Colonic mucosa (tissue), 4 donors: ENCODE measurements at regions not wholly inside any gene's neighbourhood (a gene's known extent, or its start where the extent isn't known, plus 50 kb on each side); places are given as distances from the start of the nearest gene placed in this dataset.

Experiments used
- DNase-seq: peaks from one replicate; pipeline ENCODE4 v3.0.0-alpha.2; 2020
- H3K27ac ChIP-seq: fragments of 200-600 bp; one replicate; pipeline ENCODE4 v1.8.0; 2021
- H3K27me3 ChIP-seq: fragments of 200-600 bp; one replicate; pipeline ENCODE4 v1.8.0; 2021
- H3K36me3 ChIP-seq: fragments of 200-600 bp; one replicate; pipeline ENCODE4 v1.8.0; 2021
- H3K4me1 ChIP-seq: fragments of 200-600 bp; one replicate; pipeline ENCODE4 v1.8.0; 2021; ENCODE audit warnings: mild to moderate bottlenecking
- H3K4me3 ChIP-seq: fragments of 200-600 bp; one replicate; pipeline ENCODE4 v1.8.0; 2021
- H3K9ac ChIP-seq, 2 donors: one replicate each; pipeline ENCODE4 v1.7.0; 2013; ENCODE audit warnings: control low read depth in 2 of 2, low read depth in 2 of 2, low read length in 2 of 2
- H3K9me3 ChIP-seq: fragments of 200-600 bp; one replicate; pipeline ENCODE4 v1.8.0; 2021
- CTCF ChIP-seq: fragments of 200-600 bp; IDR thresholded peaks from one replicate; pipeline ENCODE4 v1.8.0; 2022; ENCODE audit warnings: antibody characterized with exemption, mild to moderate bottlenecking
- intact Hi-C: fragments of 100-400 bp; cut with DNase I; formaldehyde crosslinking; loops from one replicate; pipeline ENCODE4 v1.14.1; 2022
- donor health status: healthy.
- donor health status: DM: no; HTN: no; CAD: no.
- donor health status: DM: no; HTN: no; CAD: no.

- Histone ChIP-seq H3K9ac (no peak overlapping the region), H3K27ac (no peak overlapping the region), H3K27me3 (no peaks in the 10 kb centered on the region), H3K4me1 (no peaks in the 10 kb centered on the region), H3K9me3 (no peaks in the 10 kb centered on the region), H3K36me3 (no peaks in the 10 kb centered on the region), H3K4me3 (no peak overlapping the region)
- no peak for TF ChIP-seq CTCF
- DNase-seq = no peak
- intact Hi-C loops = no loop called here
These were observed 174.2 kb upstream of the ECI2 start for GRCh38 chr6:4309540-4309939.

GRCh38 chr6:4308364-4308763 lies 173.0 kb upstream of the ECI2 start:
- H3K9ac ChIP-seq = no peak overlapping the region
- H3K4me1 ChIP-seq = no peaks in the 10 kb centered on the region
- no peaks in the 10 kb centered on the region for H3K27me3 ChIP-seq
- no peak overlapping the region for H3K4me3 ChIP-seq
- TF ChIP-seq CTCF = no peak
- no peaks in the 10 kb centered on the region for H3K36me3 ChIP-seq
- intact Hi-C loops = no loop called here
- H3K9me3 ChIP-seq = no peaks in the 10 kb centered on the region
- no peak overlapping the region for H3K27ac ChIP-seq
- DNase-seq = no peak

- no peaks in the 10 kb centered on the region for H3K9me3 ChIP-seq
- intact Hi-C loops = no loop called here
- no peak for TF ChIP-seq CTCF
- no peaks in the 10 kb centered on the region for H3K36me3 ChIP-seq
- H3K4me3 ChIP-seq = no peak overlapping the region
- H3K4me1 ChIP-seq = no peaks in the 10 kb centered on the region
- DNase-seq = no peak
- H3K27ac ChIP-seq = no peak overlapping the region
- H3K9ac ChIP-seq = no peak overlapping the region
- no peaks in the 10 kb centered on the region for H3K27me3 ChIP-seq
These were observed 169.6 kb upstream of the ECI2 start for GRCh38 chr6:4304927-4305455.

GRCh38 chr6:4303638-4304037 lies 168.3 kb upstream of the ECI2 start:
- Histone ChIP-seq H3K27me3 (no peaks in the 10 kb centered on the region), H3K9me3 (no peaks in the 10 kb centered on the region), H3K4me1 (no peaks in the 10 kb centered on the region), H3K4me3 (no peak overlapping the region), H3K27ac (no peak overlapping the region), H3K9ac (no peak overlapping the region), H3K36me3 (no peaks in the 10 kb centered on the region)
- intact Hi-C loops = no loop called here
- no peak for DNase-seq
- TF ChIP-seq CTCF = no peak

GRCh38 chr6:4302524-4302923 lies 167.1 kb upstream of the ECI2 start:
- intact Hi-C loops = no loop called here
- no peaks in the 10 kb centered on the region for H3K9me3 ChIP-seq
- H3K4me1 ChIP-seq = no peaks in the 10 kb centered on the region
- no peak for TF ChIP-seq CTCF
- no peak overlapping the region for H3K4me3 ChIP-seq
- H3K9ac ChIP-seq = no peak overlapping the region
- no peak overlapping the region for H3K27ac ChIP-seq
- H3K27me3 ChIP-seq = no peaks in the 10 kb centered on the region
- DNase-seq = no peak
- no peaks in the 10 kb centered on the region for H3K36me3 ChIP-seq

- Histone ChIP-seq H3K36me3 (no peaks in the 10 kb centered on the region), H3K9me3 (no peaks in the 10 kb centered on the region), H3K27ac (no peak overlapping the region), H3K4me3 (no peak overlapping the region), H3K4me1 (no peaks in the 10 kb centered on the region), H3K9ac (no peak overlapping the region), H3K27me3 (no peaks in the 10 kb centered on the region)
- TF ChIP-seq CTCF = no peak
- intact Hi-C loops = no loop called here
- DNase-seq = no peak
These were observed 166.5 kb upstream of the ECI2 start for GRCh38 chr6:4301871-4302270.
